ENCODE measurements at regions not wholly inside any gene's neighbourhood (a gene's known extent, or its start where the extent isn't known, plus 50 kb on each side); places are given as distances from the start of the nearest gene placed in this dataset.

- no peaks in the 10 kb centered on the region for H3K4me1 ChIP-seq (replicated peaks in 1 of 2)
- 64 to 100% (median 100%) methylated on average over 1 of the region's 1 CpG; no CpG with 5 or more reads in 3 of the 10 experiments for WGBS, 10 experiments
- no peak for ATAC-seq (replicated peaks in 6 of 8)
- in situ Hi-C loops (cut with MboI; ENCODE audit: low pct_unique_long_range_greater_than_20kb in 2 of 9, low sequenced_read_pairs in 9 of 9, unreplicated experiment in 9 of 9): no loop called here
- no peak overlapping the region for H3K27ac ChIP-seq
- H3K4me3 ChIP-seq: no peak overlapping the region
These were observed 598.2 kb downstream of the LMO4 start for GRCh38 chr1:87926921-87927320.

GRCh38 chr1:87927391-87928280, 599.0 kb downstream of the LMO4 start:
- Histone ChIP-seq H3K4me3 (no peak overlapping the region), H3K27ac (no peak overlapping the region), H3K4me1 (replicated peaks in 1 of 2) (no peaks in the 10 kb centered on the region)
- peak in 4 of 8 experiments; percentile 49 to 93 (median 88) for ATAC-seq (replicated peaks in 6 of 8)
- WGBS, 10 experiments: 0 to 91% (median 63%) methylated on average over 1 to 3 of the region's 3 CpGs; no CpG with 5 or more reads in 1 of the 10 experiments
- in situ Hi-C loops (cut with MboI; ENCODE audit: low pct_unique_long_range_greater_than_20kb in 2 of 9, low sequenced_read_pairs in 9 of 9, unreplicated experiment in 9 of 9): no loop called here

- Histone ChIP-seq H3K4me1 (replicated peaks in 1 of 2) (no peaks in the 10 kb centered on the region), H3K4me3 (no peak overlapping the region), H3K27ac (no peak overlapping the region)
- in situ Hi-C loops (cut with MboI; ENCODE audit: low pct_unique_long_range_greater_than_20kb in 2 of 9, low sequenced_read_pairs in 9 of 9, unreplicated experiment in 9 of 9): no loop called here
- WGBS, 10 experiments: 33 to 91% (median 65%) methylated on average over 1 of the region's 1 CpG; no CpG with 5 or more reads in 2 of the 10 experiments
- ATAC-seq (replicated peaks in 6 of 8): no peak
These were observed 599.9 kb downstream of the LMO4 start for GRCh38 chr1:87928623-87929022.

GRCh38 chr1:87929906-87930305, 601.2 kb downstream of the LMO4 start:
- 17 to 80% (median 47%) methylated on average over 1 of the region's 1 CpG; no CpG with 5 or more reads in 2 of the 10 experiments for WGBS, 10 experiments

DNA sequence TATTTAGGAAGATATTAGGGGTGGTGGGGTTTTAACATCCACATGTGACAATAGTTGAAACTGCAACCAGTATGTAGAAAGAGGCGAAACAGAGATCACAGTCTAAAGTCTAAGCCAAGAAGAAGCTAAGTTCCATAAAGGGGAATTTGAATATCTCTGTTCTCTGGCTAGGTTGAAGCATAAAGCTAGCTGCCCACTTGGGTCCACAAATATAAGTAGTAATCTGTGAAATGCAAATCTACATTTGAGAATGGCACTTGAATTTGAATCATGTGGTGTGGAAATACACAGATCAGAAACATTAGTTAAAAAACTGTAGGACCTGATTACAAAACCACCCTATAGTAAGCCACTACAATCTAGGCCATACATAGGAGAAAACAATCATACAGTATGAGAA, 602.1 kb downstream of the LMO4 start:
- WGBS, 10 experiments: 82 to 100% (median 100%) methylated on average over 1 of the region's 1 CpG; no CpG with 5 or more reads in 1 of the 10 experiments
- H3K4me3 ChIP-seq: no peak overlapping the region
- ATAC-seq (replicated peaks in 6 of 8): no peak
- H3K4me1 ChIP-seq (replicated peaks in 1 of 2): no peaks in the 10 kb centered on the region
- in situ Hi-C loops (cut with MboI; ENCODE audit: low pct_unique_long_range_greater_than_20kb in 2 of 9, low sequenced_read_pairs in 9 of 9, unreplicated experiment in 9 of 9): no loop called here
- no peak overlapping the region for H3K27ac ChIP-seq

More at GRCh38 chr1:87929906-87930305, 601.2 kb downstream of the LMO4 start:
- Histone ChIP-seq H3K4me1 (replicated peaks in 1 of 2) (no peaks in the 10 kb centered on the region), H3K27ac (no peak overlapping the region), H3K4me3 (no peak overlapping the region)
- in situ Hi-C loops (cut with MboI; ENCODE audit: low pct_unique_long_range_greater_than_20kb in 2 of 9, low sequenced_read_pairs in 9 of 9, unreplicated experiment in 9 of 9): no loop called here
- peak in 2 of 8 experiments; percentile 46 to 53 for ATAC-seq (replicated peaks in 6 of 8)

DNA sequence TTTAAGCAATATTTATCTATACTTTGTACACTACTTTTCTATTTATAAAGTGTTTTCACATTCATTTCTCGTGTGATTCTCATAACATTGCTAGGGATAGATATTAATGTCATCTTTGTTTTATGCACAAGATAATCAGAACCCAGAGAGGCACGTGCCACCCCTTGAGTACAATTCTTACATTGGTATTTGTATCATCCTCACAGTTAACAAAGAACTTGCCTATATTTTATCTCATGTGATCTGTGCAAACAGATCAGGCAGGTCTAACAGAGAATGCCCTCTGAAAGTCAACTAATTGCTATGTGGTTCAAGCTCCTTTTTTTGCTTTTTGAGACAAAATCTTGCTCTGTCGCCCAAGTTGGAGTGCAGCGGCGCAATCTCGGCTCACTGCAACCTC, 604.5 kb downstream of the LMO4 start:
- Histone ChIP-seq H3K4me1 (replicated peaks in 1 of 2) (peaks cover 0 to 3% of the 10 kb centered on the region in 2 donors), H3K4me3 (no peak overlapping the region), H3K27ac (no peak overlapping the region)
- in situ Hi-C loops (cut with MboI; ENCODE audit: low pct_unique_long_range_greater_than_20kb in 2 of 9, low sequenced_read_pairs in 9 of 9, unreplicated experiment in 9 of 9): no loop called here
- no peak for ATAC-seq (replicated peaks in 6 of 8)
- 33 to 100% (median 90%) methylated on average over 1 to 6 of the region's 6 CpGs for WGBS, 10 experiments

- H3K4me3 ChIP-seq: no peak overlapping the region
- WGBS, 10 experiments: 18 to 100% (median 86%) methylated on average over 1 to 2 of the region's 2 CpGs; no CpG with 5 or more reads in 2 of the 10 experiments
- peak in 1 of 8 experiments; percentile 92 for ATAC-seq (replicated peaks in 6 of 8)
- in situ Hi-C loops (cut with MboI; ENCODE audit: low pct_unique_long_range_greater_than_20kb in 2 of 9, low sequenced_read_pairs in 9 of 9, unreplicated experiment in 9 of 9): no loop called here
- H3K4me1 ChIP-seq (replicated peaks in 1 of 2): peaks cover 0 to 7% of the 10 kb centered on the region in 2 donors
- no peak overlapping the region for H3K27ac ChIP-seq
These were observed 606.5 kb downstream of the LMO4 start for GRCh38 chr1:87935130-87935529.

DNA sequence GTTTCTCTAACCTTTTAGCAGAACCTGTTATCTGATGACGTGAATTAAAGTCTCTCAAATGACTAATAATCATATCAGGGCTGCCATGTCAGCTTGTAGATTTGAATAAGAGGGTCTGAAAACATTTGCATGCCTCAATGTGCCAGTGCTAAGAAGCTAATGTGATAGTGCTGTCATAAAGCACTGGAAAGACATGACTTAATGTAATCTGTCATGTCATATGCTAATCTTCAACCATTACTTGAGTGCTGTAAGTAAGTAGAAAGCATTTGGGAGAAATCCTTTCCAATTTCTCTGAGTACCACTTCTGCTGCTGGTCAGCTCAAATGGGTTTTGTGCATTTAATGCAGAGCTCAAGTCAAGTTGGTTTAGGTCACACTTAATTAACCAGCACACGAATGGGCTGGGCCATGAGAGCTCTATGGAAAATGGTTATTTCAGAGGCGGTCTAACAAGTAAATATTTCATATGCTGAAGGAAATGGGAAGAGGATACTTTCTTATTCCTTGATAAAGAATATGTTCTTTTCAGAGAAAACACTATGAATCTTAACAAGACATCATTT, 609.2 kb downstream of the LMO4 start:
- WGBS, 10 experiments: 71 to 100% (median 80%) methylated on average over 1 to 3 of the region's 3 CpGs; no CpG with 5 or more reads in 1 of the 10 experiments
- in situ Hi-C loops (cut with MboI; ENCODE audit: low pct_unique_long_range_greater_than_20kb in 2 of 9, low sequenced_read_pairs in 9 of 9, unreplicated experiment in 9 of 9): no loop called here
- peak in 5 of 8 experiments; percentile 26 to 77 (median 38) for ATAC-seq (replicated peaks in 6 of 8)

GRCh38 chr1:87938631-87939030, 610.0 kb downstream of the LMO4 start:
- 50 to 100% (median 88%) methylated on average over 1 to 2 of the region's 2 CpGs; no CpG with 5 or more reads in 1 of the 10 experiments for WGBS, 10 experiments
- no peak overlapping the region for H3K27ac ChIP-seq
- H3K4me3 ChIP-seq: no peak overlapping the region
- in situ Hi-C loops (cut with MboI; ENCODE audit: low pct_unique_long_range_greater_than_20kb in 2 of 9, low sequenced_read_pairs in 9 of 9, unreplicated experiment in 9 of 9): no loop called here
- peaks cover 0 to 7% of the 10 kb centered on the region in 2 donors for H3K4me1 ChIP-seq (replicated peaks in 1 of 2)
- ATAC-seq (replicated peaks in 6 of 8): no peak

More for the DNA sequence above, 609.2 kb downstream of the LMO4 start:
- no peak overlapping the region for H3K27ac ChIP-seq
- H3K4me1 ChIP-seq (replicated peaks in 1 of 2): peaks cover 0 to 7% of the 10 kb centered on the region in 2 donors
- H3K4me3 ChIP-seq: no peak overlapping the region

GRCh38 chr1:87939444-87939843, 610.8 kb downstream of the LMO4 start:
- Histone ChIP-seq H3K4me1 (replicated peaks in 1 of 2) (peaks cover 0 to 7% of the 10 kb centered on the region in 2 donors), H3K27ac (no peak overlapping the region), H3K4me3 (no peak overlapping the region)
- no peak for ATAC-seq (replicated peaks in 6 of 8)
- WGBS, 10 experiments: 0 to 94% (median 72%) methylated on average over 1 to 2 of the region's 2 CpGs
- in situ Hi-C loops (cut with MboI; ENCODE audit: low pct_unique_long_range_greater_than_20kb in 2 of 9, low sequenced_read_pairs in 9 of 9, unreplicated experiment in 9 of 9): no loop called here

GRCh38 chr1:87940421-87940820, 611.7 kb downstream of the LMO4 start:
- Histone ChIP-seq H3K4me1 (replicated peaks in 1 of 2) (peaks cover 0 to 7% of the 10 kb centered on the region in 2 donors), H3K27ac (no peak overlapping the region), H3K4me3 (no peak overlapping the region)
- ATAC-seq (replicated peaks in 6 of 8): no peak
- 81 to 100% (median 98%) methylated on average over 1 to 4 of the region's 4 CpGs for WGBS, 10 experiments
- in situ Hi-C loops (cut with MboI; ENCODE audit: low pct_unique_long_range_greater_than_20kb in 2 of 9, low sequenced_read_pairs in 9 of 9, unreplicated experiment in 9 of 9): no loop called here

DNA sequence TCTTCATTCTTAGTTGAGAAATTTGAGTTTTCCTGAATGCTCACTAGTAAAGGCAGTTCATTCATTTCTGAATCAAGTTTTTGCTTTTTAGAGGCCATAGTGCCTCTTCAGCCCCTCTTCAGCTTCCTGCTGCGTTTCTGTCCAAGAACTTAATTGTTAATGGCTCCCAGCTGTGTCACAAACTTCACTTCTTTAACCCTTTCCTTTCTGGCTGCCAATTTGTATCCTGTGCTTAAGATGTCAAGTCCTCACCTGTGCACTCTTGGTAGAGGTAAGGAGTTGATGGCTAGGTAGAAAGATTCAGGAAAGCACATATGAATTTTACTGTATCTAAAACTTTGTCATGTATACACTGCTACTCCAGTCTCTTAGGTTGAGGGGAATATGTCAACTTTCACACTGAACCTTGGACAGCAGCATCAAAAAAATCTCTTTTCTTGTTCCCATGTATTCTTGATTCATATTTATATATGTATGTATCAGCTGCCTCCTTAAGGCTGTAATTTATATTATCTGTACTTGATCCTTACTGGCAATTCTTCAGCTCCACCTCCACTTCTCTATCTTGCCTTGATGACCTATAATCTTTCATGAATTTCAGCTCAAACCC, 612.8 kb downstream of the LMO4 start:
- H3K4me3 ChIP-seq: no peak overlapping the region
- no peak for ATAC-seq (replicated peaks in 6 of 8)
- in situ Hi-C loops (cut with MboI; ENCODE audit: low pct_unique_long_range_greater_than_20kb in 2 of 9, low sequenced_read_pairs in 9 of 9, unreplicated experiment in 9 of 9): no loop called here
- 0 to 20% (median 12%) methylated on average over 1 of the region's 1 CpG; no CpG with 5 or more reads in 2 of the 10 experiments for WGBS, 10 experiments
- H3K27ac ChIP-seq: no peak overlapping the region
- H3K4me1 ChIP-seq (replicated peaks in 1 of 2): peaks cover 0 to 7% of the 10 kb centered on the region in 2 donors

DNA sequence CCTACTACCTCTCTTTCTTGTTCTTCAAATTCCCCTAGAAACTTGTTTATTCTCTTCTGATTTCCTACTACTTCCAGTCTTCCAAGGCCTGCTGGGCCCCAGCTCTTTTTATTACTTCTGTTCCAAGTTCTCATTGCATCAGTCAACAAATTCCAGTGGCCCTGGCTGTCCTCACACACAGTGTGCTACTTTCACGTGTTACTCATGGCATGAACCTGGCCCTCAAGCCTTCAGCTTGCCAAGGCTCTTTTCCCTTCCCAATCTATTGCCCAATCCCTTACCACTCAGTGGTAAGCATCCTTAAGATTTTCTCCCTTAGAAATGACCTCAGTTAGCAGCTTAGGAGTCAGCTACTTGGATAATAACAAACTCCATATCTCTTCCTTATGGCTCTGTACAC, 613.5 kb downstream of the LMO4 start:
- Histone ChIP-seq H3K27ac (no peak overlapping the region), H3K4me3 (no peak overlapping the region), H3K4me1 (replicated peaks in 1 of 2) (peaks cover 0 to 7% of the 10 kb centered on the region in 2 donors)
- 0 to 80% (median 50%) methylated on average over 1 of the region's 1 CpG; no CpG with 5 or more reads in 3 of the 10 experiments for WGBS, 10 experiments
- ATAC-seq (replicated peaks in 6 of 8): no peak
- in situ Hi-C loops (cut with MboI; ENCODE audit: low pct_unique_long_range_greater_than_20kb in 2 of 9, low sequenced_read_pairs in 9 of 9, unreplicated experiment in 9 of 9): no loop called here
